ENCODE measurements at regions not wholly inside any gene's neighbourhood (a gene's known extent, or its start where the extent isn't known, plus 50 kb on each side); places are given as distances from the start of the nearest gene placed in this dataset.

DNA sequence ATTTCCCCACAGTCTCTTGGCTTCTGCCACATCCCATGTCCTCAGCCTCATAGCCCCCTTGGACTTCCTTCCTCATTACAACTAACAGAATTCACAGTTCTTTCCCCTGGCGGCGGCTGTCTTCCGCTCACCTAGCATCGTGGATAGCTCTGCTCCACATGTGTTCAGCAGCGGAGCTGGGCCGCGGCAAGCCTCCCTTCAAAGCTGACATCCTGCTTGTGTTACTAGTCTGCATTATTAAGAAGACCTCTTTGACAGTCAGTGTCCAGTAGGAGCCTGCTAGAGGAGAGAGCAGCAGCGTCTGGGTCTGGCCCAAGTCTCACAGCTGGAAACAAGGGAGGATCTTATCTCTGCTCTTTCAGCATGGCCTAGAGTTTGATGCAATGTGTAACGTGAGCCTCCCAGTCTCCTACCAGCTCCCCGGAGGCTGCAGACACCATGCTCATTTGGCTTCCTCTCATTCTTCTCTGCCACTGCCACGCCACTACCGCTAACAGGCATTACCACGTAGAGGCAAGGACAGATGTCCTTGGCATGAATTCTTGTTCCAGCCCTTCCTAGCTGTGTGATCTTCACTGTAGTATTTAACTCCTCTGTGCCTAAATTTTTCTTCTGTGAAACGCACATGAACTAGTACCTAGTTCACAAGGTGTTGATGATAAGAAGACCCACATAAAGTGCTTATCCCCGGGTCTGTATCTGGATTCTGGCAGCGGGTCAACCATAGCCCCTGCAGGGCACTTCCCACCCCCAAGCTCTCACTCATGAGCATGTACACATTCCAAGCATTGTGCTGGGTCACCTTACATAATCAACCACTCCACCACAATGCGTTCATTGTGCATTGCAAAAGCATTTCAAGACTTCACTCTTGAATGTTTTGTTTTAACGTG, 107.1 kb upstream of the BACH2 start:
- no peak for DNase-seq (ENCODE audit: low read depth)

DNA sequence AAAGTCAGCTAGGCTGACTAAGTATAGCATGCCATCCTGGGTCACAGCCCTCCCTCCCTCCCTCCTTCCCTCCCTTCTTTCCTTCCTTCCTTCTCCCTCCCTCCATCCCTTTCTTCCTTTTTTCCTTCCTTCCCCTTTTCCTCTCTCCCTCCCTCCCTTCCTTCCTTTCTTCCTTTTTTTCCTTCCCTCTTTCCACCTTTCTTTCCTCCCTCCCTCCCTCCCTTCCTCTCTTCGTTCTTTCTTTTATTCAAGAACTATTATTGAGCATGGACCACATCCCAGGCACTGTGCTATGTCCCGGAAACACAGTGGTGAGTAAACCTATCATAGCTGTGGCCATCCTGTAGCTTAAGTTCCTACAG, 106.2 kb upstream of the BACH2 start:
- no peak for DNase-seq (ENCODE audit: low read depth)

DNA sequence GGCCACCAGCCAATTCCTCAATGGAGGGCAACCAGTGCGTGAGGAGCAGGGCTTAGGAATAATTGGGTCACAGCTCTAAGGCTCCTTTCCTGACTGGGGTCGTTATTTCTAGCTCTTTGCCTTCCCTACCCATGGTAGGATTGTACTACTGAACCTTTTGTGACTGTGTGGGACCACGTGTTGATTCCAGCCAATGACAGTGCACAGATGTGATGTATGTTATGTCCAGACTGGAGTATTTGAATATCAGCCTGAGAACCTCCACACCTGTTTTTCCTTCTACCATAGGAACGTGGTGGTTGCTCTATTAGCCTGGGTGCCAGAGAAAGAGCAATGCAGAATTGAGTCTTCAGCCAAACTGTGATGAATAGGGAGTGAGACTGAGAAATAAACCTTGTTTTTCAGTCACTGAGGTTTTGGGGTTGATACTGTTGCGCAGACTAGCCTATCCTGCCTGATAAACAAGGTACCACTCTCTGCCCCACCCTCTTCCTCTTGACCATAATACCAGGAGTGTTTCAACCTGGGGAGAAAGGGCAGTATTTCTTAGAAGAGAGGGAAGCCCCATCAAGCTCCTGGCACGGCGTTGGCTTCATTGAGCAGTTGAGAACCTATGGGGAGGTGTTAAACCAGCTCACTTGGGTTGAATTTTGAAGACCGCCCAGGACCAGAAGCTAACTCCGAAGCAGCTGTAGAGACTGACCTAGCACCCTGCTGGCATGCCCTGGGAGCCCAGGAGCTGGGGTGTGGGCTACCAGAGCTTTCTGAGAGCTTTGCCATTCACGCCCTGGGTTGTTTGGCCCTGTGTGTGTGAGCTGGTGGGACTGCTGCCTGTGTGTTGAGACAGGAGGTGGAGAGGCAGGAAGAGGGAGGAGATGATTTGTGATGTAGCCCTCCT, 105.5 kb upstream of the BACH2 start:
- no peak for DNase-seq (ENCODE audit: low read depth)

DNA sequence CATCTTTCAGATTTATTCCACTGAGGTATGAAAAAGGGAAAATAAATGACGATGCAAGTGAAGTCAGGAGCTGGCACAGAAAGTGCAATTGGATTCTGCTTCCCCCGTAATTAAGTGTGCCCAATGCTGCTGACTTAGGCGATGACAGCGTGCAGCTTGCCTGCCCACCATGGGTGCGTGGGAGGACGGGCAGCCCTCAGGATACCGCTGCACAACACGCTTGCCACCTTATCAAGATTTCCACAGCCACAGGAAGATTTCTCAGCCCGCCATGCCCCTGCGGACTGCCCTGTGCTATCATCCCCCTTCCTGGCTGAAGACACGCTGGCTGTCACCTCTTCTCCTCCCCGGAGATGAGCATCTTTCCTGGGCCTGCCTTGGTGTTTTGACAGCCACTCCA, 103.3 kb upstream of the BACH2 start:
- no peak for DNase-seq (ENCODE audit: low read depth)

DNA sequence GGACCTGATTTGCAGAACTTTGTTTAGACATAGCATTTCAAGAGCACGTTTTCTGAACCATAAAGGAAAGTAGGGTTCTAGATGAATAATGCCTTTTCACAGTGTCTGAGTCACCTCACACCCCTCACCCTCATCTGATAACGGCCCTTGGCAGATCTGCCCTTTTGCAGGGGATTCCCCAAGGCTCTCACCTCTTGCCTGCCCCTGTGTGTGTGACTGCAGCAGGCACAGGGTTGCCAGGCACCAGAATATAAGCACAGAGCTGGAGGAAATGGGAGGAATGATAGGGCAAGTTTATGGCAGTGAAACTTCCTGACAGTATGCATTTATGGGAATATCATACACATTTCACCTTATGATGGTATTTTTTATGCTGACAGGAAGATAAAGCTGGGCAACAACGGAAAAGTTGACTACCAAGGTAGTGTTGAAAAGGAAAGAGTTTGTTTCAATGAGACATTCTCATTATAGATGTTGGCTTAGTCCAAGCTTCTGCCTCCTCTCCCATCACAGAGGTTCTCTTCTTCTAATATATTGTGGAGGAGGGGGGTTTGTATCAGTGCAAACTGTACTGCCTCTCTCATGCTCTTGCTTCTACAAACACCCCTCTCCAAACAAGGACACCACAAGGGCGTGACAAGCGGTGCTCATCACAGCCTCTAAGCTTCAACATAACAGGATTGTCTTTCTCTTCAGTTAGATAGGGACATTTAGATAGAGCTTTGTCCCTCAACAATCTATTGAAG, 101.5 kb upstream of the BACH2 start:
- peak; percentile 80 for DNase-seq (ENCODE audit: low read depth)

DNA sequence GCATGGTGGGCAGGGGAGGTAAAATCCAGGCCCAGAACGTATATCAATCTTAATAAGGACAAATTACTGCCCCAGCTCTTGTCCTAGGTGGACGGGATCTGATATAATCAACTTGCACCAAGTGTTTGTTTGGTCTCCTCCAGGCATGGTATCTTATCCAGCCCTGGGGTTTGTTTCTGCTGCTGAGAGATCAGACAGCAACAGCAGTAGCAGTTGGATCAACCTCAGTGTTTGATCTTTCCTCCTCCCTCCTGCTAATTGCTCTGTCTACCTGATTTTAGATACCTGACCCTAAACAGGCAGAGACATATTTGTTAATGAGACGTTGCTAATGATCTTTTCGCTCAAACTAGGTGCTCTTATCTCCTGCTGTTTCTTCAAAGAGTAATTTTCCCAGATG, 100.4 kb upstream of the BACH2 start:
- DNase-seq (ENCODE audit: low read depth) = no peak

DNA sequence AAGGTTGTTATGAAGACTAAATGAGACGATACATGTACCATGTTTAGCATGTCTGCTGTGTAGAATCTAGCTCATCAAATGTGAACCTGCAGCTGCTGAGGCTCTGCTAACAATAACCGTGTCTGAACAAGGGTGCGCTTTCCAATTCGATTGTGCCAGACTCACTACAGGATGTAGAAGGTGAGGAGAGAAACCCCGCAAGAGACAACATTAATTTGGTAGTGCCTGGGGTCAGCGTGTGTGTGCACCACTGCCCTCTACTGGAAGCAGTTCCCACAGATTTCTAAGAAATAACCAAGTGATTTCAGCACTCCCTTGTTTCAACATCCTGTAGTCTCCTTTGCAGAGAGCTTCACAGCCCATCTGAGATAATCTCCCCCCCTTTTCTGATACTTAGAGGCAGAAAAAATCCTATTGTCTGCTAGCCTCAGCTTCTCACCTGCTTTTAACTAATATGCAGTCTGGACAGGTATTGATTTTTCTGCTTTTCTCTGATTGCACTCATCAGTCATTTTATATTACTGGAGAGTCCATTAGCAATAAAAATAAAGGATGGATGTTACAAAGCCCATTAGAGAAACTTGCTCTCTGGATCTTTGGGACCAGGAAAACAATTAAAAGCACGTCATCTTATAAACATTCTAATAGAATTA, 96.7 kb upstream of the BACH2 start:
- peak; percentile 65 for DNase-seq (ENCODE audit: low read depth)

DNA sequence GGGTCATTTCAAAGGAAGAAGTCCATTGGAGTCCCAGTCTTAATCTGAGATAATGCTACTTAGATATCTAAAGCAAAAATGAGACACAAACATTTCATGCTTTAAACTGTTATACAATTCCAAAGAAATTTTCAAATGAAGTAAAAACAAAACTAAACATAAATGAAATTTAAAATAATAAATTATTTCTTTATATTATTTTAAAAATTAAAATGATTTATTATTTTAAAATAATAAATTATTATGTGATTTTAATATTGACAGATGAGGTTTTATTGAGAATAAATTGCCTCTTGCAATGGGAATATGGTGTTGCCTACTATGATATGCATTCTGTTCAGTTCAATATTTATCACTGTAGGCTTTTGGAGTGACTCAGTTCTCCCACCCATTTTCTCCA, 93.7 kb upstream of the BACH2 start:
- no peak for DNase-seq (ENCODE audit: low read depth)

DNA sequence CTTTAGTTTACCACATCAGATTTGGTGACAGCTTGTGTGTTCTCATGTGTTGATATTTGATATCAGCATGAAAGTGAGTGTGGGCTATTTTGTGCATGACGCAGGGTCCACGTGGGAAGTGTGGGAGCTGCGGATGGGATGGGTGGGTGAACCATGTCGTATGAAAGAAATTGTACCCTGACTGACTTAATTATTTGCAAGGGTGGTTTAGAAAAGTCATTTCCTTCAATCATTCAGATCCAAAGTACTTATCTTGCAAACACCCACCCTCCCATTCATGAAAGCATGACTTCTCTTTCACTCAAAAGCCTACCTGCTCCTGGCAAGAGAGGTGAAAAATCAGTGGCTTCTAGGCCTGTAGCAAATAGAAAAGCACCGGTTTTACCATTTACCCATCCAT, 91.8 kb upstream of the BACH2 start:
- peak; percentile 53 for DNase-seq (ENCODE audit: low read depth)

DNA sequence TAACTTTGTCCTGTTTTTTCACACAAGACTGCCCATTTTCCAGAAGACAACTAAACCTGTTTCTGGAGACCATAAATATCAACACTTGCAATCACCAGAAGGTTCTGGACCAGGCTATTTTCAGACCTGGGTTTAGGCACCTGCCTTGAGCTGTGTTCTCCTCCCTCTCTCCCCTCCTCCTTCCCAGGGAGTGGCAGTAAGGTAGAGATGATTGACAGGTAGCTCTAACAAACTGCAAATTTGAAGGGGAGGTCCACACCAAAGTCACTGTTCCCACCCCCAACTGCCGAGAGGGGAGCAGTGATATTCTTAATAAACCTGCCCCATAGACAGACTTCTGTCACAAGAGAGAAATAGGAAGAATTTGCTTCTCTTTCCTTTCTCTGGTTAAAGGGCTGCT, 91.2 kb upstream of the BACH2 start:
- DNase-seq (ENCODE audit: low read depth) = no peak

DNA sequence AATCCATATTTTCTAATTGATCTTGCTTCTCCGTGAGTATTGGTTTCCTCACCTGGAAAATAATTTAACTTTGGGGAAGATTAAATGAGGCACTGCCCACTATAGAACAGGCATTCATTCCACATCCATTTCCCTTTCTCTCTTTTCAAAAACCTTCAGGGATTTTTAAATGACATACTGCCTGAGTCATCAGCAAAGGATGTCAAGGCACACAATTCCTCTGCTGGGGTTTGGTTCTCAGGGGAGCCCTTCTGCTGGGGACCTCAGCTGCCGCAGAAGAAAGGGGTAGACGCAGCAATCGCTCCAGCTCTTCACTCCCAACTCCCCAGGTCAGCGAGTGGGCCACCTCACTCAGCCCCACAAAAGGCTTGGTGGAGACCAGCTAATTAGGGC, 90.7 kb upstream of the BACH2 start:
- no peak for DNase-seq (ENCODE audit: low read depth)

DNA sequence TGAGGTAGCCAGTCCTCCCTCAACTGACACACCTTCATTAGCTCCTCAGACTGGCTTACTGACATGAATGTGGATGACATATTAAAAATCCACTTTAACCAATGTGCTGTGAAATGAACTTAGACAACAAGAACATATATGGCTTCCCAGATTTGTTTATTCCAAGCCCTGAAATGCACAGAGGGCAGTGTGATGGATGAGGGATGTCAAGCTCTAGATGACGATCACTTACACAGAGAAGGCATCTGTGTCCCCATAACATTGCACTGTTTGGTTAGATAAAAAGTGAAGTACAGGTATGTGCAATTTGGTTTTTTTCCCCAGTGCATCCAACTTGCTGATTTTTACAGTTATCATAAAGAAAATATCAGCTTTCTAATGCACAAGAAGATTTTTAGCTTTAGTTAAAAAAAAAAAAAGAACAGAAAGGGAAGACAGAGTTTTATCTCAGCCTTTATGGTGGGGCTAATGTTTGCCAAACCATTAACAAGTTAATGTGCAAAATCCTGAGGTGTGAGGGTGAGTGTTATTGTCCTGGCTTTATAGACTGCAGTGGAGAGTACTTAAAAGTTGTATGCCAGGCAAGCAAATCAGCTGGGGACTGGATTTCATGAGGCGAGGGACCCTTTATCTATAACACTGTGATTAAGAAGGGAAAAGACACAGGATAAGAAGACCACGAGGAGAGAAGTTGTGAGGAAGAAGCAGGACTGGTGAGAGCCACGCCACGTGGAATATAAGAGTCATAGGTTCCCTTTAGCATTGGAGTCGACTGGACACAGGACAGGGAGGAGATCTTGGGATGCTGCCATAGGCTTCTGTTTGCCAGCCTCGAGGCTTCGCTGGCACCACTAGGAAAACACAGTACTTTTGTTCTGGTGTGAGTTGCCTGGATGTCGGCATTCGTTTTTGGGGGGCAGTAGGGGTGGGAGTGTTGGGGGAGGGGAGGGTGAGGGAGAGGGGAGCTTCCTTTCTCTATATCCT, 90.0 kb upstream of the BACH2 start:
- DNase-seq (ENCODE audit: low read depth) = no peak

DNA sequence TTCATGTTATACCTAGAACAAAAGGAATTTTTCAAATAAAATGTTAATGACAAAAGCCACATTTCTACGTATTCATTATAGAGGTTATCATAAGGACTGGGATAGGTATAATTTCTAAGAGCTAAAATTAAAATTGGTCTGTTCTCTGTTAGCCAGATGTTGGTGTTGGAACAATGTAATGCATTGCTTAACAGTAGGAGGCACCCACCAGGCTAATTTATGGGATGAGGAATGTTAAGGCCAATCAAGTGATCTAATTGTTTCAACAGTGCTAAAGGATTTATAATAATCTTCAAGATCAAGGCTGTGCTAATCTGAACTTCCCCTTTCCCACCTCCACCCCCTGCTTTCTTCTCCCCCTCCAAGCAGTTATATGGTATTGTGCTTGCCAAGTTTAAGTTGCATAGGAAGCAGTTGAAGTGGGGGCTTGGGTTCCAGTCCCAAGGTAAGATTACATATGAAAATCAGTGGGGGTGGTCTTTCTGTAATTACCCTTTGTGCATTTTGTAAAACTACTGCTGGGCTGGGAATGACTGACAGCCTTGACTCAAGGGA, 89.2 kb upstream of the BACH2 start:
- no peak for DNase-seq (ENCODE audit: low read depth)

DNA sequence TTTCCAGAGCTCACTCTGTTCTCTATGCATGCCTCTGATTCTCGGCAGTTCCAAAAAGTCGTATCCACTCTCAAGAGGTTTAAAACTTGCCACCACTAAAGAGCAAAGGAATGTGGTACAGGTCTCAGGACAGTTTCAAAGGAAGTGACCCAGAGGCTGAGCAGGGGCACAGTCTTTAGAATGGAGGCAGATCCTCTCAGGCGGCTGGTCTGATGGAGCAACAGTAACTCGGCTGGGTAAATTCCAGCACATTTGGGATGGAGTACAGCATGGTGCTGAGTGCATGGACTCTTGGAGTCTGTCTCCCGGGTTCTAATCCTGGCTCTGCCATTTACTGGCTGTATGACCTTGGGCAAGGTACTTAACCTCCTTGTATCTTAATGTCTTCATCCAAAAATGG, 88.1 kb upstream of the BACH2 start:
- DNase-seq (ENCODE audit: low read depth) = no peak

DNA sequence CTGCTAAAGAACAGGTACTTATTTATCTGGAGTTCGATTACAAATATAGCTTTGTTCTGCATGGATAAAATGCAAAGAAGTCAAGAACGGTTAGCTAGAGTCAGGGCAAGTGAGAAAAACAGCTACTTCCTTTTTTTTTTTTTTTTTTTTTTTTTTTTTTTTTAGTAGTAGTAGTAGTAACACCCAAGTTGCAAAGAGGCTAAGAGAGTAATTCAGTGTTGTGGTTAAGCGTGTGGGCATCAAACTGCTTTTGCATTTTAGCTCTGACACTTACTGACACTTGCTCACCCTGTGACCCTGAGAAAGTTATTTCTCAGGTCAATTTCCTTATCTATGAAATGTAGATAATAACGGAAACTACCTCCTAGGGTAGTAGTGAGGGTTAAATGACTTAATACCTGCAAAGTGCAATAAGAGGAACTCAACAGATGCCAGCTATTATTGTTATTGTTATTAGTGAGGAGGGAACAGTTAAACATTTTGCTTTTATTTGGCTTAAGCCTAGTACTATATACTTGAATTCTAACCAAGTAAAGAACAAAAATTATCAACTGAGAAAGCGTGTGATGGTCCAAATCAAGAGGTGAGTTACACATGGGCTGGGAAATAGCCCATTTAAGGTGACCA, 86.7 kb upstream of the BACH2 start:
- no peak for DNase-seq (ENCODE audit: low read depth)

DNA sequence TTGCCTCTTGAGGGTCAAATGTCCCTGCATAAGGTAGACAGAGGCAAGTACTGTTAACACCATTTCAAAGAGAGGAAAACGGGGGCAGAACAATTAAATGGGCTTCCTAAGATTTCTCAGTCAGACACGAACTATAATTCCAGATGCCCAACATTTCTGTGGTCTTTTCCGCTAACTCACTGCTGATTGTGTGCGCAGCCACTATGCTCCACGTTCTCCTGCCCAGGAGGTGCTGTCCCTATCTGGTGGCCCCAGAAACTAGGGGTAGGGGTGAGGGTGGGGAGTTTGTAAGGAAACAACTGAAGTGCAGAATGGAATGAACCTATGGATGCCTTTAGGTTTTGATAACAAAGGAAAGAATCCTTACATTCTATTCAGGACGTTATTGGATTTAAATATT, 86.1 kb upstream of the BACH2 start:
- DNase-seq (ENCODE audit: low read depth) = no peak

DNA sequence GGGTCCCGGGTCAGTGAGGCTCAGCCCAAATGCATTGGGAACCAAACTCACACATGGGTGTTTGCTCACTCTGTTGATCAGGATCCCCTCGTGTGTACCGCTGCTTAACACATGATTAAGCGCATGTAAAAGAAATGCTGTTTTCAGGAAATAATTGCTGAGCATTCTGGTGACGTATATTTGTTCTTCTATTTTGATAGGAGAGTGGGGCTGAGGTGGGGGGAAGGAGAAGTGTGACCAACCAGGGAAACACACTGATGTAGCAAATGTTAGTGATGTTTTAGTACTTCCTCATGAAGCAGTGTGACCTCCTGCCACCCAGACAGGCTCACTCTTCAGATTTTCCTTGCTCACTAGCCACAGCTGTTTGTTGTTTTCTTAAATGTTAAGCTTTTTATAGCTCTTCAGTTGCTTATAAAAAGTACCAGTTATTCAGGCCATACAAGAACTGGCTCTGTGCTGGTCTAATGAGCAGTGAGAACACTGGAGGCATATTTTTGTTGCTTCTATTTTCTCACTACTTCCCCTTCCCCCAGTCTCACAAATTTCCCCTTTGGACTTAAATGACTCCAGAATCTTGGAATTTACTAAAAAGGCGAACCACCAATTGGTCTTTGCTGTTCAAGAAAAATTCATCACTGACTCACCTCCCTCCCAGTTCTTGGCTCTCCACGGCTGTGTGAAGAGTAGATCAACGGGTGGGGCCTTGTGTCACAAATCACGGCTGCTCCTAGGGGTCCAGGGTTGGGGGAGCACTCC, 79.2 kb upstream of the BACH2 start:
- no peak for DNase-seq (ENCODE audit: low read depth)

DNA sequence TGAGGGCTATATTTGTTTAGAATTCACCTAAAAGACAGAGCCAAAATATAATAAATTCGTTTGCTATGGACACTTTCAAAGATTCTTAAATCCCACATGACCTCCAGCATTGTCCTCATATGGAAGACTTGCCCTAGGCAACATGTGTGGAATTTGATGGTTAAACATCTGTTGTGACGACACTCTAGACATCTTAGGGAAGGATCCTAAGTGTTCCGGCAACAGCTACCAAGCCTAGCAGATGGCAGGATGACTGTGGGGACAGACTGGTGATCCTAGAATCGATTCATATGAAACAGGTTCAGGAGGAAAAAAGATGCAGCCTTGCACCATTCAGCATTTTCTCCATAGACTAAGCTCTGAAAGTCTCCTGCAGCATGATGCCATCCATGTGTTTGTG, 77.6 kb upstream of the BACH2 start:
- DNase-seq (ENCODE audit: low read depth) = no peak

DNA sequence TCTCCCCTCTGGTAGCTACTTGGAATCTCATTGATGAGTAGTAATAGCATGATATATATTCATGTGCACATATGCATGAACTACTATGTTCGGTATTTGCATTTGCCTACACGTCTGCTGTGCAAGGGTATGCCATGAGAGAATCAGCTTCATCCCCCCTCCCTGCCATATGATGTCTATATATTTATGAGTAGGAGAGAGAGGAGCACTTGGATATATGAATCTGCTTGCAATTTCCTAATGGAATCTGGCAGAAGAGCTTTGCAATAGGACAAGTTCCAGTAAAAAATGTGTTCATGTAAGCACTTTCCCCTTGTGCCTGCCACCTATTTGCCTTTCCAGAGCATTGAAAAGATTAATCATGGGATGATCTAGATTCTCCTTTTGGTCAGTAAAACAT, 76.2 kb upstream of the BACH2 start:
- no peak for DNase-seq (ENCODE audit: low read depth)
